LHCN-M2 (cell line): ENCODE measurements at regions not wholly inside any gene's neighbourhood (a gene's known extent, or its start where the extent isn't known, plus 50 kb on each side); places are given as distances from the start of the nearest gene placed in this dataset.

ENCODE experiments used
- DNase-seq: peaks from one replicate; pipeline ENCODE4 v3.0.0-alpha.2; 2012; ENCODE audit warnings: low read depth

DNA sequence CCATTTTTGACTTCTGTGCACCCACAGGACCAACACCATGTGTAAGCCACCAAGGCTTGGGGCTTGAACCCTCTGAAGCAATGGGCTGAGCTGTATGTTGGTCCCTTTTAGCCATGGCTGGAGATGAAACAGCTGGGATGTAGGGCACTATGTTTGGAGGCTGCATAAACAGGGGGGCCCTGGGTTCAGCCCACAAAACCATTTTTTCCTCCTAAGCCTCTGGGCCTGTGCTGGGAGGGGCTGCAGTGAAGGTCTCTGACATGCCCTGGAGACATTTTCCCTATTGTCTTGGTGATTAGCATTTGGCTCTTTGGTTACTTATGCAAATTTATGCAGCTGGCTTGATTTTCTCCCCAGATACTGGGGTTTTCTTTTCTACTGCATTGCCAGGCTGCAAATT is 144.9 kb downstream of the ZNF326 start:
- DNase-seq, result no peak

DNA sequence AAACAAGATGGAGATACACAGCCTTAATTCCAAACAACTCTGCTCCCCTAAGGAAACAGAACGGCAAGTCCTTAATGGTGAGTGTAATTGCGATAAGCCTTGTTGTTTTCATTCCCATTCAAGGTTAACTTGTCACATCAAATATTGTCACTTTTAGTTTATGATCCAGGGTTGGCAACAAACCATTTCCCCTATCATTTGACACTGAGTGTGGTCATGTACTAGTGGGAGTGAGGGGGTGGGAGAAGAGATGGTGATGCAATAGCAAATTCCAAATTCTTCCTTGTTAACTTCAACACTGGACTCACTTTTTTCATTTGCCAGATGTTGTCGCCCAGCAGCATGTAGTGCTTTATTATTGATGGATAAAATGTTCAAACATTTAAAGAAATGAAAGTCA is 140.4 kb downstream of the ZNF326 start:
- DNase-seq, result no peak

DNA sequence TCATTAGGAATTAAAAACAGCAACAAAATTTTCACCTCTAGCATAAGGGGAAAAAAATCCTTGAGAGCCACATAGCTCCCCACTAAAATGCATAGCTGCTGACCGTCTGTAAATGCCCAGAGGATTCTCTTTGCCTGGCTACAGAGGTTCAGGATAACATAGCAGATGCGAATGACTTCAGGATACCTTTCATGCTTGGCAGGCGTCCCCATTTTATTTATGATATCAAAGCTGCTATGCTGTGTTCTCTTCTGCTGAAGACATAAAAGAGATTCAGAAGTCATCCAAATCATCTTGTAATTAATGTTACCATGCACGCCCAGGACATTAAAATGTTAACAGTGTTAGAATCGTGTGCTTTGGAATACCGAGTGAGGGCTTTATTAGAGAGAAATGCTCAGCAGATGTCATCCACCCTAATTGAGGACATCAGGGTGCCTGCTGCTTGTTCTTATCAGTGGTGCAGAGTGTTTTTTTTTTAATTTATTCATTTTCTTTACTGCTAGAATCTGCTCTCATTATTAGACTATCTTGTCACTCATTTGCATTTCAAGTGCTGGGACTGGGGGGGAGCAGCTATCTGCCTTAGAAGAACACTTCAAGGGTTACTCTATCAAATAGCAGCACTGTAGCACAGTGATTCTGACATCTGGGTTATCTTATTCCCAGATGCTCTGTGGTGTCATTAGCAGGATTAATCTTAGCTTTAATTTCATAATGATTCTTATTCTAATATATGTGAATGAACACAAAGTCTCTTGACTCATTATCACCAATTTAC is 139.5 kb downstream of the ZNF326 start:
- no peak for DNase-seq

DNA sequence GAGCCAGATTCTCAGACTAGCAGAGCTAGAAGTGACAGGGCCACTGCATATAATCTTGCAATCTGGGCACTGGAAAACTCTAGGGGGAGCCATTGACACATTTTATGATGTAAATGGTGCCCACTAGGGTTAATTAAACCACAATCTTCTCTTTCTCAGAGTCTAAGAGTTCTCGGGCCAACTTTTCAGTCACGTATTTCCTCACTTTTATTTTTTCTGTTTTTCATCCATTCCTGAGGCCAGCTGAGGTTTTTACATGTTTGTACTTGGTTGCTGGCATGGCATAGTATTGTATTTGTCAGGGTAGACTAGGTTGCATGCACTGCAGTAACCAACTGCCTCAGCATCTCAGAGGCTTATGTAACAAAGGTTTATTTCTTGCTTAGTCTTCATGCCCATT is 138.2 kb downstream of the ZNF326 start:
- DNase-seq, result peak; percentile 41

DNA sequence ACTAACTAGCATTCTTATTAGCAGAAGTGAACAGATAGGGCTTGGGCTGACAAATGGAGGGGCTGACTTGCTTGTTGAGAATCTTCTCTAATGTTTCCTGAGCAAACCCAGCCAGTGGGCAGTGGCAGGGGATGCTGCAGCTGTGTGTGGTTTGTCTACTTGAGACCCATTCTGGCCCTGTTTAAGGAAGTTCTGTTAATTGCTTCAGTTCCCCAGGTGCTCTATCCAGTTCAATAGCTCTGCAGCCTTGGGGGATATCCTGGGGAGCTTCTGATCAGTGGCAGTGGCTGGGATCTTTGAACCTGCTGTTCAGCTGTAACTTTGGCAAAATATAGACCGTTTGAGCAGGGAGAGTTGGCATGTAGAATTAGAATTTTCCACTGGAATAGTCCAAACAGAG is 137.4 kb downstream of the ZNF326 start:
- DNase-seq, result no peak

DNA sequence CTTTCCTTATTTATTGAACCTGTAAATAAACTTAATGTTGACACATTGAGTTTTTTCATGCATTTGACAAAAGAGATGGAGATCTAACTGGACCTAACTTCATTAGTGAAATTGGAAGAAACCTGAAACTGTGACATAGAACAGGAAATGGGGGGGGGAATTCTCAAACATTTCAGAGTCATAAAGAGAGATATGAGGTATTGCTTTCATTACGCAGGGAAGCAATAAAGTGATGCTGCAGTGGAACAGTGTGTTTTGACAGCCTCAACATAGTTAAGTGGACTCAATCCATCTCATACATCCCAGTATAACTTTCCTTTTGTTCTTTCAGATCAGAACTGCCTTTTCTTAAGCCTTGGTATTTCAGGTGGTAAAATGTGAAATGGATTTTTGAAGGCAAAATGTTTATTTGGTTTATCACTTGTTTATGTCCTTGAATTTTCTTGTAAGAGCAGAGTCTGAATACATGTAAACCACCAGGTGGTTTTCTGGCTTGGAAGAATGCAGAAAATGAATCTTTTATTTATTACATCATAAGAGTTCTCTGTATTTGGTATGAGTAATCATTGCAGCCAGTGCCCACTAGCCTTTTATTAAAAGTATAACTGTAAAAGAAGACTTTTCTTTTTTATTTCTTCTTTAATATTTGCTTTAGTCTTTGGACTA is 132.5 kb downstream of the ZNF326 start:
- DNase-seq, result no peak

DNA sequence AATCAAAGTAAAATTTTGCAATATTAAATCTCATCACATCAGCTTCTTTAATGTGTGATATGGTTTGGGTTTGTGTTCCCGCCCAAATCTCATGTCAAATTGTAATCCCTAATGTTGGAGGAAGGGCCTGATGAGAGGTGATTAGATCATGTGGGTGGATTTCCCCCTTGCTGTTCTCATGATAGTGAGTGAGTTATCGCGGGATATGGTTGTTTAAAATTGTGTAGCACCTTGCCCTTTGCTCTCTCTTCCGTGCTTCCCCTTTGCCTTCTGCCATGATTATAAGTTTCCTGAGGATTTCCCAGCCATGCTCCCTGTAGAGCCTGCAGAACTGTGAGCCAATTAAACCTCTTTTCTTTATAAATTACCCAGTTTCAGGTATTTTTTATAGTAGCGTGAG is 131.9 kb downstream of the ZNF326 start:
- no peak for DNase-seq

DNA sequence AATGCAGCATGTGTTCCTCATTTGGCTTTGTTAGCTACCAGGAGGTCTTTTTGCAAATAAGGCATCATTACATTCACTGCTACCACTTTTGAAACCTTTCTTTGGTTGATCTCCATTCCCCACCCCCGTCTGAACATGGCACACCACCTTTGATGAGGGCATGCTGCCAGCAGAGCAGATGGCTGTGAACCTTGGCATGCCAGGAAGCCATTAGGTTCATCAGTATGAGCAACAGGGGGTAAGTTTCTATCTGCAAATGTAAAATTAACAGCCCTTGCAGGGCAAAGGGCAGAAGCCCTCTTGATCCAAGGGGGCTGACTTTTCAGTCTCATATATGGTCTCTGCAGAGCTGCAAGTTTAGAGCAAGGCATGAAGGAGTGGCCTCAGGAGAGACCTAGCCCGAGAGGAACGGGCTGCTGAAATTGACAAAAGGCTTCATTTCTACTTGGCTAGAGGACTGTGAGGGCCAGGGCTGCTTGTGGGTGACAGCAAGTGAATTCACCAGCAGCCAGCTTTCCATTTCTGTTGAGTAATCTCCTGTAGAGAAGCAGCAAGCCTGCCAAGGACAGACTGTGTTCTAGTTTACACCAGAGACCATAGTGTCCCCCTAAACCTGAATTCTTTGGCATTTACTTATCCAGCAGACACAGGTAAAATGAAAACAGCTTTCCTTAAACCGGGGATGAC is 127.9 kb downstream of the ZNF326 start:
- no peak for DNase-seq

DNA sequence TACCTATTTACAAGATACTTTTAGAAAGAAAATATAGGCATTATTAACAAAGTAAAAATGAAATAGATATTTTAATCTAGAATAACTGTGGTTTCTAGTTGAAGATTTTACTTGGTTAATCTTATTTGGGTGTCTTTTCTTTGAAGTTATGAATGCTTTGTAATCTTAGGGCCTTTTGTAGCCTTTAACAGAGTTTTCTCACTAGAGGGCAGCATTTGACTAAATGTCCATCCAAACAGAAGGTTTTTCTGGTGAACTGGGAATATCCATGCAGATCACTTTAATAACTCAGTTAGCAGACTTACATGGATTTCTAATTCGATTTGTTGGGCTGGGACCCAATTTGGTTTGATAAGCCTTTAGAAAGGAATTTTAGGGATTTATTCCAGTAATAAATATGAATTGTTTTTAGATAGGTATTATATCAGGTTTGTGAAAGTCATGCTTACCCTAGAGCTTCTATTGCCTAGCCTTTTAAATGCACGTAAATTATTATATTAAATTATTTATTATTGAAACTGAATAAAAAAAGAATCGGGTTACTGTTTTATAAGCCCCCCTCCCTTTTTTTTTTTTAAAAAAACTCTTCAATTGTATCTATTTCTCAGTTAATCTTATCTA is 119.7 kb downstream of the ZNF326 start:
- DNase-seq, result peak; percentile 40

DNA sequence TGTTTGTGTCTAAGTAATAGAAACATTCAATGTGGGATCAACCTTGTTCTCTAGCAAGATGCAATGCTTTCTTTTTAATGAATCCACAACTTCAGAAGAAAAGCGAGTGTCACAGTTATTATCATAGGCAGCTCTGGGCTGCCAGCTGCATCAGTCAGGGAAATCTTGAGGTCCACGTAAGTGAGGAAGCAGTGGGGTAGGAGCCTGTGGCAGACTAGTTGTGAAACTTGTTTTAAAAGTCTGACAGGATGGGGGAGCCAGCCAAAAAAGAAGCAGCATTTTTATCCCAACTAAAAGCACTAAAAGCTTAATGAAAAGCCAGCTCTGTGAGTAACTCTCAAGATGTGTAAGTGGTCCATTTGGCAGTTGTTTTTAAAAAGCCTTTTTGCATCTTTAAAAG is 113.1 kb downstream of the ZNF326 start:
- no peak for DNase-seq

DNA sequence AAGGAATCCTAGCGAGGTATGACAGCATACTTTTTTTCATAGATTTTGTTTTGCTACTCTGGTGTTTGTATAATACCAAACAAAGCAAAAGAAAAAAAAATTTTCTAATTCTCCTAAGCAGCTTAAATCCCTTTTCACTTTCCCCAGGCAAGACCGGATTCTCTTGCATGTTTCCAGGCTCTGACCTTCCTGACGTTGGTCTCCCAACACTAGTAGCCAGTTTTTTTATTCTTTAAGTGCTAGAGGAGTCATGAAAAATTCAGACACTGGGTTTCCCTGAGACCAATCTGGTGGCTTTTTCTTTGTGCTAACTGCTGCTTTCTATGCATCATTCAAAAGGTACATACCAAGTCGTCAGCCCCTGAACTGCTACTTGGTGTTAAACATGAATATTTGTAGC is 111.4 kb downstream of the ZNF326 start:
- DNase-seq, result no peak

DNA sequence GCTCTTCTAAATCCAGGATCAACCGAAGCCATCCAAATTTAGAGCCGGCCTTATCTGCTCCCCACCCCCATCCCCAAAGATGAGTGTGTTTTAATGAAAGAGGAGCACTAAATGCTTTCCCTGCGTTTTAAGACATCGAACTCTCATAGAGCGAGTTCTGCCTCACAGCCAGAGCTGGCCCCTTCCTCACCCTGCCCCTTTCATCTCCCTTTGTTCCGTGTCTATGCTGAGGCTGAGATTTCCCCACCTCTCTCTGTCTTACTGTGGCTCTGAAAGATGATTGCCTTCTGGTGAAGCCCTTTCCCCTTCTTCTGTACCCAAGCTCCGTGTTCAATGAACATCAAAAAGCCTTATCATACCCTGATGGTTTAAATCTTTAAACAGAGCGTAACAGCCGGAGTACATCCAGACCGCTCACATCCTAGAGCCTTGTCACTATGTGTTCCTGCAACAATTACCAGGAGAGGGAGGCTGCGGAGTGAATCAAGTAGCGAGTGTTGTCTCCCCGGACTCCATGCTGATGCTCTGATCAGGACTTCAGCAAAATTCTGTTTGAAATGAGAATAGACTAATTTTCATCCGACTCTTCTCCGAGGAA is 110.1 kb downstream of the ZNF326 start:
- DNase-seq, result no peak

DNA sequence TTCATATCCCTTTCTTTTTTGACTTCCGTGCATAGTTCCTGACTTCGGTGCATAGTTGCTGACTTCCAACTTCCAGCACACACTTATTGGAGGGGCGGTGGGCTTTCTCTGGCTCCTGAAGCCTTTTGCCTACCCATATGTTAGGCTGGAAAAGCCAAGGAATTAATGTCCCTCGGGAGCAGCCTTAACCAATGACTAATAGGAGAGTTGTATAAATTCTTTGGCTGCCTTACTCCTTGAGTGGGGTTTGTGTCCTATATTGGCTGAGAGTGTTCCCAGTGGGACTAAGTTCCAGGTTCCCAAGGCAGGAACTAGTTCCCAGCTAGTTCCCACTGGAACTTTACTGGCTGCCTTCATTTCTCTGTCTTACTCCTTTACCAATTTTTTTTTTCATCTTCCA is 105.7 kb downstream of the ZNF326 start:
- DNase-seq, result peak; percentile 2

DNA sequence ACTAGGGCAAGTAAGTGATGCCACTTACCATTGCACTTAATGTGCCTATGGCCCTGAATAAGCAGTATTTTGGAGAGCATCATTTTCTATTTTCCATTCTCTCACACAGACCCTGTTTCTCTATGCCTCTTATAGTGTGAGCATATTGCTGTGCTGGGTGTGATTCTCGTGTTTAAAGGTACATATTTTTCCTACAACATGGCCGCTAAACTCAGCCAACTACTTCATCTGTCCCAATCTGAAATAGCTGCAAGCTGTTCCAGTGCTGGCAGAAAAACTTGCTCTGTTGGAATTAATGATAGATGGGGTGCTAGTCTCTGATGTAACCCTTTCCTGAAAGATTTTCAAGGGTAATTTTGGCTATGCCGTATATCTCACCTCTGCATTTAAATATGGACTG is 97.5 kb downstream of the ZNF326 start:
- no peak for DNase-seq
